VCaP (cell line): ENCODE measurements at regions not wholly inside any gene's neighbourhood (a gene's known extent, or its start where the extent isn't known, plus 50 kb on each side); places are given as distances from the start of the nearest gene placed in this dataset.

Source experiments
- H3K27ac ChIP-seq: fragments of 450-650 bp; 2 replicates; pipeline ENCODE4 v1.5.1; 2017
- TF ChIP-seq, protein P1 (sequence below): fragments of 450-650 bp; conservative IDR thresholded peaks from 2 replicates; pipeline ENCODE4 v1.5.1; 2017; ENCODE audit warnings: mild to moderate bottlenecking, moderate library complexity

DNA sequence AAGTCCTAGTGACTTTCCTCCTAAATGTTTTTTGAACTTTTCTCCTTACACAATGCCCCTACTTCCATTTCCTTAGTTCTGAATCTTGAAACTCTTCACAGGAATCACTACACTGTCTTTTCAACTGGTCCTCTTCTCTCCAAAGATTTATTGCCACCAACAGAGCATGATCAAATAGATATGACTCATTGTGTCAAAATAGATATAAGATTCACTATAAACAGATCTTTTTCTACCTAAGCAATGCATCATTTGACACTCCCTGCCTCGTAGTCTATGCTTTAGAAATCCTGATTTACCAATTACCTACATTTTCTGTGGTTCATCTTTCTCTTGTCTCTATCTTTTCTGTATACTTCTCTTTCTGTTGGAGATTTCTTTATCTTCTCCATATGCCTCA is 789.6 kb upstream of the SLIT2 start:
- TF ChIP-seq, protein P1, sequence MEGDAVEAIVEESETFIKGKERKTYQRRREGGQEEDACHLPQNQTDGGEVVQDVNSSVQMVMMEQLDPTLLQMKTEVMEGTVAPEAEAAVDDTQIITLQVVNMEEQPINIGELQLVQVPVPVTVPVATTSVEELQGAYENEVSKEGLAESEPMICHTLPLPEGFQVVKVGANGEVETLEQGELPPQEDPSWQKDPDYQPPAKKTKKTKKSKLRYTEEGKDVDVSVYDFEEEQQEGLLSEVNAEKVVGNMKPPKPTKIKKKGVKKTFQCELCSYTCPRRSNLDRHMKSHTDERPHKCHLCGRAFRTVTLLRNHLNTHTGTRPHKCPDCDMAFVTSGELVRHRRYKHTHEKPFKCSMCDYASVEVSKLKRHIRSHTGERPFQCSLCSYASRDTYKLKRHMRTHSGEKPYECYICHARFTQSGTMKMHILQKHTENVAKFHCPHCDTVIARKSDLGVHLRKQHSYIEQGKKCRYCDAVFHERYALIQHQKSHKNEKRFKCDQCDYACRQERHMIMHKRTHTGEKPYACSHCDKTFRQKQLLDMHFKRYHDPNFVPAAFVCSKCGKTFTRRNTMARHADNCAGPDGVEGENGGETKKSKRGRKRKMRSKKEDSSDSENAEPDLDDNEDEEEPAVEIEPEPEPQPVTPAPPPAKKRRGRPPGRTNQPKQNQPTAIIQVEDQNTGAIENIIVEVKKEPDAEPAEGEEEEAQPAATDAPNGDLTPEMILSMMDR: no peak
- no peak overlapping the region for H3K27ac ChIP-seq

DNA sequence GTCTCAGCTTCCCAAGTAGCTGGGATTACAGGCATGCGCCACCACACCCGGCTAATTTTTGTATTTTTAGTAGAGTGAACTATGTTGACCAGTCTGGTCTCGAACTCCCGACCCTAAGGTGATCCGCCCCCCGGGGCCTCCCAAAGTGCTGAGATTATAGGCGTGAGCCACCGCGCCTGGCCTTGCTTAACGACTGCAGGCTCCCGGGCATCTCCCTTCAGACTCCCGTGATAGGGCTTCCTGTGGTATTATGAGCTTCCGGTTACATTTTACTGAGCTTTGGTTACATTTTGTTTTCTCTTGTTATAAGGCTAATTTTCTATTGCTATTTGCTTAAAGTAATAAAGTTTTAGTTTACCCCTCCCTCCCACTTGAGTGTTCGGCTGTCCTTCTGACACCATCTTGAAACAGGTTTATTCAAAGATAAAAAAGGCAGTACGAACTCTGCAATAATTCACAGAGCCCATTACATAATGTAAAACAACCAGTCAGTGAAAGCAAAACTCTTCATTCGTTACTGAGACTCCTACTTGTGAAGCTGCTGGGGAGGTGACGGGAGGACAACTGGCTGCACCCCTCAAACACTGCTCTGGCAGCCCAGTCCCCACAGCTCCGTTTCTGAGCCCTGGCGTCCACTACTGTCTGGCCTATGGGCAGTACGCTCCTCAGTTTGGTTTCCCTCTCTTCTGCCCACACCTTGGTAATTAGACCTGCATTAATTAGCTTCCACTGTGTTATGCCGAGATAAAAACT is 795.7 kb upstream of the SLIT2 start:
- TF ChIP-seq, protein P1: no peak
- H3K27ac ChIP-seq: no peak overlapping the region

DNA sequence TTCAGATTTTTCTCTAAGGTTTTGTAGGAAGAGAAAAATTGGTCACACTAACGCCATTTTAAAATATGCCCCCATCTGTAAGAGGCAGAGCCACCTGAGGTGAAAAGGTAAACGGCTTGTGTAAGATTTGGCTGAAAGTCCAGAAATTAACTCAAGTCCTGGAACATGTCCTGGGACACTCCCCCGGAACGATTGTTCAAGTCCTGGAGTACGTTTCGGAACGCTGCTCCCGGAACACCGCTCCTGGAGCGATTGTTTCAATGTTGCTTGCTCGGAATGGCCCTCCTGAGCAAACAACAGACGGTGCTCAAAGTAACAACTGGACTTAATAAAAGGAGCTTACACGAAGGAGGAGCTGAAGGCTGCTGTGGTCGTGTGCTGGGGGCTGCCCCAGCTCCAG is 796.5 kb upstream of the SLIT2 start:
- TF ChIP-seq, protein P1: no peak
- no peak overlapping the region for H3K27ac ChIP-seq

DNA sequence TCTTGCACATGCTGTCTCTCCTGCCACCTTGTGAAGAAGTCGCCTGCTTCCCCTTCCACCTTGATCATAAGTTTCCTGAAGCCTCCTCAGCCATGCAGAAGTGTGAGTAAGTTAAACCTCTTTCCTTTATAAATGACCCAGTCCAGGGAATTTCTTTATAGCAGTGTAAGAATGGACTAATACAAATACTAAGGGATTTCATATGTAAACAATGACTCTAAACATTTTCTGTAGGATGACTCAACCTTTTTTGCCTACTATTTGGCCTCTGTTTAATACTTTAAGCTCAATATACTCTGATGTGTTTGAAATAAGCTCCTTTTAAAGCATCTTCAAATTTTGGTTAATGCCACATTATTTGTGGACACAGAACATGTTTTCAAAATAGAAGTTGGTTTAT is 813.5 kb upstream of the SLIT2 start:
- TF ChIP-seq, protein P1: no peak
- no peak overlapping the region for H3K27ac ChIP-seq

DNA sequence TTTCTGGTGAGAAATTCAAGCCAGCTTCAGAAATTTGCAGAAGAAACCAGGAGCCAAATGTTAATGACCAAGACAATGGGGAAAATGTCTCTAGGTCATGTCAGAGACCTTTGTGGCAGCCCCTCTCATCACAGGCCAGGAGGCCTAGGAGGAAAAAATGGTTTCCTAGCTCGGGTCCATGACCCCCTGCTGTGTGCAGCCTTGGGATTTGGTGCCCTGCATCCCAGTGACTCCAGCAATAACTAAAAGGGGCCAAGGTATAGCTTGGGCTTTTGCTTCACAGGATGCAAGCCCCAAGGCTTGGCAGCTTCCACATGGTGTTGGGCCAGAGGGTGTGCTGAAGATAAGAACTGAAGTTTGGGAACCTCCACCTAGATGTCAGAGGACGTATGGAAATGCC is 814.7 kb upstream of the SLIT2 start:
- TF ChIP-seq, protein P1: no peak
- H3K27ac ChIP-seq: no peak overlapping the region

DNA sequence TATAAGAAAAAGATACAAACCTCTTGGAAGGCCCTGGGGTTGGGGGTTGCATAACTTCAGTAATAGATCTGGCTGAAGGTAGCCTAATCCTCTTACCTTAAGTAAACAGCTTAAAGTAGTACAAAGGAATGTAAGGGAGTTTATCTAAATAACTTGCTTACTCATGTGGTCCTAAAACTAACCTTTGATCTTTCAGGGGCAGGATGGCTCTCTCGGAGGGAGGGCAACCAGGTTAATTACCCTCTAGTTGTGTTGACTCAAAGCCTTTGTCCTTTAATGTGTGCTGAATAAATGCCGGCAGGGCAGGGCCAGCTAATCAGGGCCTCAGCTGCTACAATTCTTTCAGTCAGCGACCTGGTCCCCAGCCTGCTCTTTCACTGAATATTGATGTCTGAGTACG is 822.0 kb upstream of the SLIT2 start:
- TF ChIP-seq, protein P1: no peak
- no peak overlapping the region for H3K27ac ChIP-seq

DNA sequence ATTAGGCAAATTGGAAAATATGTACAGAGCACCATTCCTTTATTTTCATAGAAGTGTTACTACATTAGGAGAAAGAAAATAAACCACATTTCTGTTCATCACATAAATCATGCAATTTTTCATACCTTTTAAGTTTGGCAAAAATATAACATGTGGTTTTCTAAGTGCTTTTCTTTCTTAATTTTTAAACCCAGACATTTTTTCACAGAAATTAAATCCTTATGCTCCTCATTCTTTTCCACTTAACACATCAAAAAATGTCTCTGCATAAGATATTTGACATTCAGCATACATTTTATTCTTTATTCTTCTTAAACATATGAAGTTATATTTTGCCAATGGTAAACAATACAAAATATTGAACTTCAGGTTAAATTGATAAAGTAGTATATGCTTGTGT is 826.6 kb upstream of the SLIT2 start:
- TF ChIP-seq, protein P1: no peak
- no peak overlapping the region for H3K27ac ChIP-seq
